Gastrocnemius medialis (tissue), 4 donors: ENCODE measurements at regions not wholly inside any gene's neighbourhood (a gene's known extent, or its start where the extent isn't known, plus 50 kb on each side); places are given as distances from the start of the nearest gene placed in this dataset.

ENCODE experiments used
- POLR2A ChIP-seq, 2 donors: fragments of 450-650 bp; IDR thresholded peaks; one replicate each; pipeline ENCODE4 v1.6.1; 2017; ENCODE audit warnings: antibody characterized with exemption in 2 of 2, mild to moderate bottlenecking in 2 of 2, moderate library complexity in 2 of 2
- TF ChIP-seq, protein P1 (sequence below), 5 experiments: fragments of 450-650 bp in 3 of 5; fragments of 200-600 bp in 2 of 5; sonication (generic) in 2 of 5; IDR thresholded peaks in 4 of 5; conservative IDR thresholded peaks in 1 of 5; 1 replicate in 4 of 5; 2 replicates in 1 of 5; pipeline ENCODE4 v1.5.1; 2016 to 2019; ENCODE audit warnings: antibody characterized with exemption in 5 of 5, mild to moderate bottlenecking in 3 of 5, moderate library complexity in 3 of 5

DNA sequence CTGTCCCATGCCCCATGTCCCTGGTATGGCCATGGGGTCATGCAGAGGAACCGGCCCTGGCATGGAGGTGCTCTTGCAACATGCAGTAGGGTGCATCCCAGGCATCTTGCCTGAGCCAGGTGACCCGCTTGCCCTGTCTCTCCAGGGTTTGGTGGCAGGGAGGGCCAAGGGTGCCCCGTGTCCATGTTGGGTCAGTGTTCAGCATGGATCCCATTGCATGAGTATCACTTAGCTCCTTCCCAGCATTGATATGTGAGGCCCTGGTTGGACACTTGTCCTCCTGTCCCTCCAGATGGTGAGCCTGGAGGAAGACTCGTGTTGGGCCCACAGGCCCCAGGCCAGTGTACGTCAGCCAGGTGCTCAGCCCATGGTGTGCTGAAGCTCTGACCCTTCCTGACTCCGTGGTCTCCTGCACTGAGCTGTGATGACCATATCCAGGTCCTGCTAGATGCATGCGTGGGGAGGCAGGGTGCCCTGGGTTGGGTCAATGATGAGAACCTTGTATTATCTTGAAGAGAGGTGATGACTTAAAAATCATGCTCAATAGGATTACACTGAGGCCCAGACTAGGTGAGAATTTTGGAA lies 205.0 kb downstream of the UBE3A start:
- no peak for TF ChIP-seq POLR2A (IDR thresholded peaks at IDR 0.05)
- TF ChIP-seq, protein P1, sequence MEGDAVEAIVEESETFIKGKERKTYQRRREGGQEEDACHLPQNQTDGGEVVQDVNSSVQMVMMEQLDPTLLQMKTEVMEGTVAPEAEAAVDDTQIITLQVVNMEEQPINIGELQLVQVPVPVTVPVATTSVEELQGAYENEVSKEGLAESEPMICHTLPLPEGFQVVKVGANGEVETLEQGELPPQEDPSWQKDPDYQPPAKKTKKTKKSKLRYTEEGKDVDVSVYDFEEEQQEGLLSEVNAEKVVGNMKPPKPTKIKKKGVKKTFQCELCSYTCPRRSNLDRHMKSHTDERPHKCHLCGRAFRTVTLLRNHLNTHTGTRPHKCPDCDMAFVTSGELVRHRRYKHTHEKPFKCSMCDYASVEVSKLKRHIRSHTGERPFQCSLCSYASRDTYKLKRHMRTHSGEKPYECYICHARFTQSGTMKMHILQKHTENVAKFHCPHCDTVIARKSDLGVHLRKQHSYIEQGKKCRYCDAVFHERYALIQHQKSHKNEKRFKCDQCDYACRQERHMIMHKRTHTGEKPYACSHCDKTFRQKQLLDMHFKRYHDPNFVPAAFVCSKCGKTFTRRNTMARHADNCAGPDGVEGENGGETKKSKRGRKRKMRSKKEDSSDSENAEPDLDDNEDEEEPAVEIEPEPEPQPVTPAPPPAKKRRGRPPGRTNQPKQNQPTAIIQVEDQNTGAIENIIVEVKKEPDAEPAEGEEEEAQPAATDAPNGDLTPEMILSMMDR (IDR thresholded peaks at IDR 0.05 in 4 of 5, conservative IDR thresholded peaks at IDR 0.05 in 1 of 5) = no peak
